DOHH2 (cell line): ENCODE measurements at regions not wholly inside any gene's neighbourhood (a gene's known extent, or its start where the extent isn't known, plus 50 kb on each side); places are given as distances from the start of the nearest gene placed in this dataset.
"Not testable (repeated sequence)": the region's sequence is repeated elsewhere in the genome, so short reads cannot be mapped to it uniquely, and the experiment has no call there.

Experiments
- H3F3A ChIP-seq: fragments of 200-600 bp; sonication (generic), shearing (Covaris generic); 2 replicates; pipeline ENCODE4 v1.6.0; 2016; ENCODE audit warnings: antibody characterized with exemption, mild to moderate bottlenecking; ENCODE audit not compliant: control insufficient read depth, insufficient read depth
- H3K27ac ChIP-seq: fragments of 200-600 bp; sonication (generic); 2 replicates; pipeline ENCODE4 v1.5.1; 2014; ENCODE audit warnings: low read depth, mild to moderate bottlenecking, low read length, moderate library complexity
- H3K27me3 ChIP-seq: fragments of 200-600 bp; sonication (generic); 2 replicates; pipeline ENCODE4 v1.6.1; 2014; ENCODE audit warnings: mild to moderate bottlenecking, low read length, mixed read lengths; ENCODE audit not compliant: control insufficient read depth
- H3K36me3 ChIP-seq: fragments of 200-600 bp; sonication (generic); 2 replicates; pipeline ENCODE4 v1.6.1; 2014; ENCODE audit warnings: mild to moderate bottlenecking, low read length, moderate library complexity, mixed read lengths; ENCODE audit not compliant: control insufficient read depth
- H3K4me1 ChIP-seq: fragments of 200-600 bp; sonication (generic); 2 replicates; pipeline ENCODE4 v1.6.1; 2014; ENCODE audit warnings: mild to moderate bottlenecking, low read length, mixed read lengths; ENCODE audit not compliant: control insufficient read depth
- H3K4me2 ChIP-seq: fragments of 200-600 bp; sonication (generic); 2 replicates; pipeline ENCODE4 v1.6.0; 2014; ENCODE audit warnings: mild to moderate bottlenecking, low read length, moderate library complexity
- H3K4me3 ChIP-seq: fragments of 200-600 bp; sonication (generic); 2 replicates; pipeline ENCODE4 v1.5.1; 2014; ENCODE audit warnings: mild to moderate bottlenecking, low read length, mixed read lengths
- H3K79me2 ChIP-seq: fragments of 200-600 bp; sonication (generic); 2 replicates; pipeline ENCODE4 v1.6.1; 2014; ENCODE audit warnings: mild to moderate bottlenecking, low read length, mixed read lengths; ENCODE audit not compliant: control insufficient read depth
- H3K9me2 ChIP-seq: fragments of 200-600 bp; sonication (generic); replicated peaks from 2 replicates; pipeline ENCODE4 v1.6.1; 2014; ENCODE audit warnings: mild to moderate bottlenecking, low read length, mixed read lengths; ENCODE audit not compliant: control insufficient read depth
- H3K9me3 ChIP-seq: fragments of 200-600 bp; sonication (generic); 2 replicates; pipeline ENCODE4 v1.6.1; 2014; ENCODE audit warnings: antibody characterized with exemption, low read length, mixed read lengths; ENCODE audit not compliant: control insufficient read depth, insufficient read depth
- H4K20me1 ChIP-seq: fragments of 200-600 bp; sonication (generic); 2 replicates; pipeline ENCODE4 v1.6.0; 2014; ENCODE audit warnings: low read depth, mild to moderate bottlenecking, antibody characterized with exemption, low read length, moderate library complexity; ENCODE audit not compliant: control insufficient read depth, insufficient read depth
- CTCF ChIP-seq: fragments of 200-600 bp; sonication (generic); IDR thresholded peaks from one replicate; pipeline ENCODE4 v1.5.1; 2014; ENCODE audit warnings: antibody characterized with exemption, mild to moderate bottlenecking, low read depth, low read length; ENCODE audit not compliant: poor library complexity, severe bottlenecking
- EZH2phosphoT487 ChIP-seq: fragments of 200-600 bp; sonication (generic); IDR thresholded peaks from 2 replicates; pipeline ENCODE4 v1.6.1; 2017; ENCODE audit warnings: borderline replicate concordance, mild to moderate bottlenecking, antibody characterized with exemption, low read length, moderate library complexity, mixed read lengths

- H3K27ac ChIP-seq = no peak overlapping the region
- no peaks in the 10 kb centered on the region for H4K20me1 ChIP-seq
- no peaks in the 10 kb centered on the region for H3K9me2 ChIP-seq
- H3K36me3 ChIP-seq = no peaks in the 10 kb centered on the region
- H3K27me3 ChIP-seq = no peaks in the 10 kb centered on the region
- H3K79me2 ChIP-seq = no peaks in the 10 kb centered on the region
- TF ChIP-seq CTCF = no peak
- no peak for TF ChIP-seq EZH2phosphoT487
- H3K9me3 ChIP-seq = no peaks in the 10 kb centered on the region
- no peaks in the 10 kb centered on the region for H3F3A ChIP-seq
- H3K4me3 ChIP-seq = no peak overlapping the region
- no peak overlapping the region for H3K4me2 ChIP-seq
- H3K4me1 ChIP-seq = no peaks in the 10 kb centered on the region
These were observed 128.4 kb upstream of the IGSF10 start for GRCh38 chr3:151589311-151589710.

- not testable (repeated sequence) for H3K36me3 ChIP-seq, H3K27me3 ChIP-seq, H3K4me1 ChIP-seq, H3K27ac ChIP-seq, H3K4me2 ChIP-seq, H4K20me1 ChIP-seq, H3K4me3 ChIP-seq, H3K9me2 ChIP-seq, H3K9me3 ChIP-seq, H3F3A ChIP-seq, H3K79me2 ChIP-seq
These were observed 126.8 kb upstream of the IGSF10 start for GRCh38 chr3:151587659-151588058.

GRCh38 chr3:151584566-151584965 is 123.7 kb upstream of the IGSF10 start:
- H3K4me2 ChIP-seq = no peak overlapping the region
- H4K20me1 ChIP-seq = no peaks in the 10 kb centered on the region
- H3K4me3 ChIP-seq = no peak overlapping the region
- no peaks in the 10 kb centered on the region for H3K27me3 ChIP-seq
- H3K9me2 ChIP-seq = no peaks in the 10 kb centered on the region
- no peaks in the 10 kb centered on the region for H3F3A ChIP-seq
- no peaks in the 10 kb centered on the region for H3K9me3 ChIP-seq
- H3K36me3 ChIP-seq = no peaks in the 10 kb centered on the region
- no peaks in the 10 kb centered on the region for H3K79me2 ChIP-seq
- no peaks in the 10 kb centered on the region for H3K4me1 ChIP-seq
- TF ChIP-seq CTCF (no peak), EZH2phosphoT487 (no peak)
- H3K27ac ChIP-seq = no peak overlapping the region

- no peaks in the 10 kb centered on the region for H3K9me2 ChIP-seq
- TF ChIP-seq CTCF = no peak
- TF ChIP-seq EZH2phosphoT487 = no peak
- H3K4me3 ChIP-seq = no peak overlapping the region
- H3K36me3 ChIP-seq = no peaks in the 10 kb centered on the region
- no peak overlapping the region for H3K27ac ChIP-seq
- H3K27me3 ChIP-seq = no peaks in the 10 kb centered on the region
- no peaks in the 10 kb centered on the region for H3K4me1 ChIP-seq
- no peaks in the 10 kb centered on the region for H3K79me2 ChIP-seq
- H3K4me2 ChIP-seq = no peak overlapping the region
- no peaks in the 10 kb centered on the region for H3F3A ChIP-seq
- H4K20me1 ChIP-seq = no peaks in the 10 kb centered on the region
- no peaks in the 10 kb centered on the region for H3K9me3 ChIP-seq
These were observed 120.2 kb upstream of the IGSF10 start for GRCh38 chr3:151581035-151581434.
